Breast epithelium (tissue), 3 donors: ENCODE measurements at regions not wholly inside any gene's neighbourhood (a gene's known extent, or its start where the extent isn't known, plus 50 kb on each side); places are given as distances from the start of the nearest gene placed in this dataset.

Experiments
- CTCF ChIP-seq, 3 donors: fragments of 450-650 bp; IDR thresholded peaks; one replicate each; pipeline ENCODE4 v1.5.1; 2016 to 2017; ENCODE audit warnings: antibody characterized with exemption in 3 of 3, mild to moderate bottlenecking in 3 of 3, moderate library complexity in 3 of 3
- POLR2A ChIP-seq: fragments of 450-650 bp; IDR thresholded peaks from one replicate; pipeline ENCODE4 v1.6.1; 2016; ENCODE audit warnings: antibody characterized with exemption, mild to moderate bottlenecking, moderate library complexity
- POLR2AphosphoS5 ChIP-seq, 3 donors: sonication (generic); formaldehyde crosslinking; IDR thresholded peaks; one replicate each; pipeline ENCODE4 v1.6.1; 2017; ENCODE audit warnings: antibody characterized with exemption in 3 of 3

GRCh38 chr2:67290451-67291290 is 106.5 kb upstream of the ETAA1 start:
- TF ChIP-seq POLR2AphosphoS5 (IDR thresholded peaks at IDR 0.05) (no peak), CTCF (IDR thresholded peaks at IDR 0.05) (no peak), POLR2A (no peak)
